K562 (cell line): ENCODE measurements at regions not wholly inside any gene's neighbourhood (a gene's known extent, or its start where the extent isn't known, plus 50 kb on each side); places are given as distances from the start of the nearest gene placed in this dataset.
"Not testable (repeated sequence)": the region's sequence is repeated elsewhere in the genome, so short reads cannot be mapped to it uniquely, and the experiment has no call there.

Source experiments
- ATAC-seq: fragments of 200-7000 bp; cut with Tn5 transposase; 3 replicates; pipeline ENCODE4 v1.9.1; 2020; ENCODE audit warnings: moderate library complexity
- BruUV-seq: library from RNA; stranded (reverse); fragments of 400-500 nt; replicated peaks from 2 replicates; lab custom pipeline; 2021; lab: Mats Ljungman, UMichigan
- CTCF ChIA-PET: fragments of 300-600 bp; formaldehyde crosslinking; extraction: SDS; loops from one replicate; lab custom pipeline; 2021; ENCODE audit warnings: low intra/inter-chr PET ratio; lab: Yijun Ruan, JAX
- POLR2A ChIA-PET: fragments of 300-600, 350-650 bp; sonication (Branson Sonifier 250); formaldehyde crosslinking; extraction: SDS; loops from one replicate; lab custom pipeline; 2021; ENCODE audit warnings: antibody characterized with exemption, inconsistent platforms; lab: Yijun Ruan, JAX
- DNase-seq, 4 experiments: peaks; one replicate each; pipeline versions ENCODE4 v3.0.0 to v3.0.0-alpha.2; 2011 to 2018; ENCODE audit warnings: low spot score in 3 of 4, mixed read lengths in 3 of 4; ENCODE audit errors: extremely low read depth in 1 of 4
- FAIRE-seq: peaks from 2 replicates; lab custom pipeline; 2011; peaks lifted over from hg19 to GRCh38; lab: Jason Lieb, UNC
- H2AFZ ChIP-seq: 2 replicates; pipeline ENCODE4 v1.6.0; 2011; ENCODE audit warnings: low read depth, low read length, control low read depth, inconsistent platforms
- H3K27ac ChIP-seq: fragments of 200-600 bp; 3 replicates; pipeline ENCODE4 v1.8.0; 2011; ENCODE audit warnings: low read depth, mild to moderate bottlenecking, control low read depth, inconsistent platforms, low read length, moderate library complexity, mixed read lengths; ENCODE audit errors: extremely low read depth
- H3K27me3 ChIP-seq, 2 experiments: fragments of 300-600 bp in 1 of 2; 2 replicates in 1 of 2; 3 replicates in 1 of 2; pipeline versions ENCODE4 v1.6.0 to v1.8.0; 2011; ENCODE audit warnings: inconsistent platforms in 2 of 2, low read length in 2 of 2, mild to moderate bottlenecking in 1 of 2, mixed read lengths in 1 of 2, moderate library complexity in 1 of 2; ENCODE audit not compliant: control insufficient read depth in 2 of 2, insufficient read depth in 2 of 2
- H3K36me3 ChIP-seq: fragments of 300-600 bp; 3 replicates; pipeline ENCODE4 v1.8.0; 2011; ENCODE audit warnings: mild to moderate bottlenecking, low read length, inconsistent platforms; ENCODE audit not compliant: control insufficient read depth, insufficient read depth
- H3K4me1 ChIP-seq, 2 experiments: fragments of 200-600 bp in 1 of 2; replicated peaks in 1 of 2; 2 replicates in 1 of 2; 3 replicates in 1 of 2; pipeline versions ENCODE4 v1.5.1 to v1.8.0; 2011; ENCODE audit warnings: inconsistent platforms in 2 of 2, low read length in 2 of 2, mild to moderate bottlenecking in 1 of 2, mixed read lengths in 1 of 2, moderate library complexity in 1 of 2; ENCODE audit not compliant: control insufficient read depth in 2 of 2, insufficient read depth in 2 of 2
- H3K4me2 ChIP-seq: 2 replicates; pipeline ENCODE4 v1.6.1; 2011; ENCODE audit warnings: low read length, control low read depth, inconsistent platforms, mixed read lengths; ENCODE audit not compliant: insufficient read depth
- H3K4me3 ChIP-seq: fragments of 200-600 bp; sonication (generic), shearing (Covaris generic); 2 replicates; pipeline ENCODE4 v1.5.1; 2016; ENCODE audit warnings: control low read depth, inconsistent platforms
- H3K79me2 ChIP-seq: fragments of 200-600 bp; 3 replicates; pipeline ENCODE4 v1.8.0; 2011; ENCODE audit warnings: low read length, inconsistent platforms; ENCODE audit not compliant: control insufficient read depth, insufficient read depth
- H3K9ac ChIP-seq, 2 experiments: 2 replicates each; pipeline versions ENCODE4 v1.6.0 to v1.6.1; 2011; ENCODE audit warnings: low read depth in 2 of 2, low read length in 2 of 2, control low read depth in 1 of 2, inconsistent platforms in 1 of 2, mild to moderate bottlenecking in 1 of 2, mixed read lengths in 1 of 2; ENCODE audit not compliant: insufficient read depth in 1 of 2
- H3K9me1 ChIP-seq: one replicate; pipeline ENCODE4 v1.6.0; 2011; ENCODE audit warnings: inconsistent platforms, mild to moderate bottlenecking, low read length, moderate library complexity; ENCODE audit not compliant: control insufficient read depth, insufficient read depth
- H3K9me3 ChIP-seq: replicated peaks from 2 replicates; pipeline ENCODE4 v1.5.1; 2011; ENCODE audit warnings: low read depth, low read length, inconsistent platforms; ENCODE audit not compliant: control insufficient read depth, insufficient read depth
- H4K20me1 ChIP-seq: replicated peaks from 2 replicates; pipeline ENCODE4 v1.6.1; 2011; ENCODE audit warnings: low read length, inconsistent platforms, mixed read lengths; ENCODE audit not compliant: control insufficient read depth, insufficient read depth
- CEBPG ChIP-seq, 3 experiments: fragments of 200-800 bp in 1 of 3; sonication (Bioruptor generic) in 1 of 3; sonication (generic) in 1 of 3; formaldehyde crosslinking in 1 of 3; IDR thresholded peaks in 2 of 3; conservative IDR thresholded peaks in 1 of 3; 2 replicates each; pipeline versions ENCODE4 v1.6.1 to v1.8.0; 2016 to 2022; ENCODE audit warnings: missing compliant biosample characterization in 2 of 3, missing genetic modification characterization in 2 of 3, mild to moderate bottlenecking in 1 of 3, missing genetic modification reagents in 1 of 3
- ELF1 ChIP-seq: fragments of 200-800 bp; sonication (Bioruptor generic); IDR thresholded peaks from 2 replicates; pipeline ENCODE4 v1.6.1; 2016; ENCODE audit warnings: missing genetic modification characterization, missing compliant biosample characterization
- GTF2A2 ChIP-seq: IDR thresholded peaks from 2 replicates; pipeline ENCODE4 v1.6.1; 2016; ENCODE audit warnings: mild to moderate bottlenecking, missing genetic modification characterization, missing compliant biosample characterization
- KLF13 ChIP-seq: fragments of 450-650 bp; IDR thresholded peaks from 2 replicates; pipeline ENCODE4 v1.6.1; 2016; ENCODE audit warnings: missing genetic modification characterization, low read depth, mild to moderate bottlenecking, missing compliant biosample characterization, moderate library complexity, borderline replicate concordance
- SMAD2 ChIP-seq: fragments of 150-350 bp; IDR thresholded peaks from 2 replicates; pipeline ENCODE4 v1.6.1; 2014; ENCODE audit warnings: low read depth, mild to moderate bottlenecking, low read length
- SOX6 ChIP-seq: fragments of 450-650 bp; IDR thresholded peaks from 2 replicates; pipeline ENCODE4 v1.6.1; 2014; ENCODE audit warnings: mild to moderate bottlenecking
- WHSC1 ChIP-seq: IDR thresholded peaks from one replicate; pipeline ENCODE4 v1.6.1; 2012; ENCODE audit warnings: low read length, control low read depth, inconsistent platforms
- WGBS: fragments of 100-300 bp; shearing (Covaris generic); methylation state at CpG from one replicate; pipeline ENCODE4 v1.1.6; 2016; ENCODE audit warnings: low coverage, mixed read lengths; ENCODE audit not compliant: insufficient coverage; ENCODE audit errors: missing lambda C conversion rate; 5-methylcytosine and 5-hydroxymethylcytosine counted together
- in situ Hi-C: fragments of 300-500 bp; cut with MboI; formaldehyde crosslinking; loops from 4 replicates; pipeline ENCODE4 v1.15.0; 2018; ENCODE audit warnings: inconsistent platforms, mixed read lengths
- intact Hi-C: fragments of 100-400 bp; cut with micrococcal nuclease; formaldehyde crosslinking; loops from 2 replicates; pipeline ENCODE4 v1.14.2; 2022

DNA sequence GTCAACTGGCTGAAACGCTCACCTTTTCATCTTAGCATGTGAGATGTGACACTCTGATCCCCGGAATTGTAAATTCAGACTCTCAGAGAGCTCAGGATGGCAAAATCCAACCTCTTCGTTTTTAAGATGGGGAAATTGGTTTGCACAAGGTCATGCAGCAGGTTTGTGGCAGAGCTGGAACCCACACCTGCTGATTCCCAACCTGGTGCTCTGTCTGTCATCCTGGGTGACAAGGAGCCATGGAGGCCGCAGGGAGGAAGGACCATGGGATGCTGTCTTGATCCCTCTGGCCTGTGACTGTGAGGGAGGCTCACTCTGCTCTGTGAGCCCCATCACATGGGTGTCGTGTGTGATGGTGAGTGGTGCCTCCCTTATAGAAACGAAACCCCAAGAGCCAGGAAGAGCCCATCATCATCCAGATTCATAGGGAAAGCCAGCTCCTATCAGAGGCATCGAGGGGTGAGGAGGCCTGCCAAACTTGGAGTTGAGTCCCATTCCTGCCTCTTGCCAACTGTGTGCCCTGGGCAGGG lies 87.4 kb upstream of the SYT13 start:
- Histone ChIP-seq H3K36me3 (no peaks in the 10 kb centered on the region), H3K4me3 (no peak overlapping the region), H3K27ac (no peak overlapping the region), H3K9me1 (no peaks in the 10 kb centered on the region), H3K4me2 (no peak overlapping the region), H4K20me1 (no peaks in the 10 kb centered on the region; the same call in none of the 2 replicates), H3K9me3 (no peaks in the 10 kb centered on the region), H2AFZ (no peak overlapping the region), H3K27me3 (peaks cover 12 to 40% of the 10 kb centered on the region in 2 experiments; a peak in 4 of 5 replicates), H3K79me2 (no peaks in the 10 kb centered on the region), H3K4me1 (peaks cover 0 to 2% of the 10 kb centered on the region in 2 experiments; a peak in 1 of 5 replicates), H3K9ac (no peak overlapping the region)
- TF ChIP-seq SOX6 (no peak), WHSC1 (no peak), ELF1 (no peak), CEBPG (CRISPR knock-in tag; IDR thresholded peaks at IDR 0.05) (no peak), CEBPG (tag; conservative IDR thresholded peaks at IDR 0.05 in 1 of 2, IDR thresholded peaks at IDR 0.05 in 1 of 2) (no peak), KLF13 (tag) (no peak), SMAD2 (no peak), GTF2A2 (tag) (no peak)
- FAIRE-seq (no peak), ATAC-seq (no peak), DNase-seq (no peak)
- WGBS: 2% methylated on average over 7 of the region's 7 CpGs
- no TSS peak for BruUV-seq
- in situ Hi-C loops: loop anchor here (10.0 kb wide), 1 partner anchor 401 kb away; no protein-coding TSS in a partner anchor
- POLR2A ChIA-PET: no interaction called here
- CTCF ChIA-PET: no interaction called here
- intact Hi-C loops: loop anchor here (5.0 kb wide), 1 partner anchor 384 kb away; no protein-coding TSS in a partner anchor

DNA sequence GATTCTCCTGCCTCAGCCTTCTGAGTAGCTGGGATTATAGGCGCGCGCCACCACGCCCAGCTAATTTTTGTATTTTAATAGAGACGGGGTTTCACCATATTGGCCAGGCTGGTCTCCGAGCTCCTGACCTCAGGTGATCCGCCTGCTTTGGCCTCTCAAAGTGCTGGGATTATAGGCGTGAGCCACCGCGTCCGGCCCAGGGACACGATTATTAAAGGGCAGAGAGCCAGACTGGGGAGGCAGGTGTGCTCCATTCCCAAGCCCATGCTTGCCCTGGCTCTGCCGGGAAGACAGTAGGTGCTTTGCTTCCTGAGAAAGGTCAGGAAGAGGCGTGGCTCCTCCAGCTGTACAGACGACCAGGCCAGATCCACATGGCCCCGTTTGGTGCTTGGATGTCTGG lies 86.3 kb upstream of the SYT13 start:
- CTCF ChIA-PET: interaction anchor here (0.6 kb wide), 1 partner anchor 117 kb away, joined by 3 read pairs; no protein-coding TSS in a partner anchor
- WGBS: 0% methylated on average over 16 of the region's 16 CpGs
- in situ Hi-C loops: loop anchor here (10.0 kb wide), 1 partner anchor 402 kb away; no protein-coding TSS in a partner anchor

More for the DNA sequence above, 86.3 kb upstream of the SYT13 start:
- H4K20me1 ChIP-seq, H3K4me3 ChIP-seq, H3K4me2 ChIP-seq, BruUV-seq, H2AFZ ChIP-seq, H3K79me2 ChIP-seq, H3K9ac ChIP-seq, DNase-seq, H3K27ac ChIP-seq, ATAC-seq, H3K9me3 ChIP-seq, H3K4me1 ChIP-seq, POLR2A ChIA-PET, H3K9me1 ChIP-seq, FAIRE-seq, H3K36me3 ChIP-seq: not testable (repeated sequence)
- H3K27me3 ChIP-seq: peaks cover 12 to 39% of the 10 kb centered on the region in 2 experiments; a peak in 4 of 5 replicates
- intact Hi-C loops: loop anchor here (5.0 kb wide), 1 partner anchor 385 kb away; no protein-coding TSS in a partner anchor
